ENCODE measurements at regions not wholly inside any gene's neighbourhood (a gene's known extent, or its start where the extent isn't known, plus 50 kb on each side); places are given as distances from the start of the nearest gene placed in this dataset.

DNA sequence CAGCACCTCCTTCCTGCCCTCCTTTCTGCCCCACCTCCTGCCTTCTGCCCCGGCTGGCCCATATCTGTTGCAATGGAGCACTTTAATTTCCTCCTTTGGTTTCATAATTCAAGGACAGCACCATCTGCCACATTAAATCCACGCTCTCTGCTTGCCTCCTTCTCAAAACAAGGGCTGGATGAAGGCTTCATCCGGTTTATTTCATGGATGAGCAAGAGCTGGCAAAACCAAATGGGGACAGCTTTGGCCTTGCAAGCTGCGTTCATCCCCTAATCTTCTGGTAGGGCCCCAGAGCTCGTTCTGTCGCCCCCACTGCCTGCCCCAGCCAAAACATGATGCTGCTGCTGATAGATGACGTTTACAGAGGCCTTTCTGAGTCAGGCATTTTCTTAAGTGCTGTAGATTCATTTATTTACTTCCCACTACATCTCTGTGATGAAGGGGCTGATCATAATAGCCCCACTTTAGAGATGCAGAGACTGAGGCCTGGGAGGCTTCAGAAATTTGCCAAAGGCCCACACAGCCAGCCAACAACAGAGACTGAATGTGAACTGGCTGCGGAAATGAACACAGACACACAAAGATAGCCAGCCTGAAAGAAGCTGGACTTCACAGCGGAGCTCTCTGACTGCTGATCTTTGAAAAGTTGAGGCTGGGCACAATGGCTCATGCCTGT lies 115.6 kb upstream of the CPEB4 start:
- TF ChIP-seq, protein P1, sequence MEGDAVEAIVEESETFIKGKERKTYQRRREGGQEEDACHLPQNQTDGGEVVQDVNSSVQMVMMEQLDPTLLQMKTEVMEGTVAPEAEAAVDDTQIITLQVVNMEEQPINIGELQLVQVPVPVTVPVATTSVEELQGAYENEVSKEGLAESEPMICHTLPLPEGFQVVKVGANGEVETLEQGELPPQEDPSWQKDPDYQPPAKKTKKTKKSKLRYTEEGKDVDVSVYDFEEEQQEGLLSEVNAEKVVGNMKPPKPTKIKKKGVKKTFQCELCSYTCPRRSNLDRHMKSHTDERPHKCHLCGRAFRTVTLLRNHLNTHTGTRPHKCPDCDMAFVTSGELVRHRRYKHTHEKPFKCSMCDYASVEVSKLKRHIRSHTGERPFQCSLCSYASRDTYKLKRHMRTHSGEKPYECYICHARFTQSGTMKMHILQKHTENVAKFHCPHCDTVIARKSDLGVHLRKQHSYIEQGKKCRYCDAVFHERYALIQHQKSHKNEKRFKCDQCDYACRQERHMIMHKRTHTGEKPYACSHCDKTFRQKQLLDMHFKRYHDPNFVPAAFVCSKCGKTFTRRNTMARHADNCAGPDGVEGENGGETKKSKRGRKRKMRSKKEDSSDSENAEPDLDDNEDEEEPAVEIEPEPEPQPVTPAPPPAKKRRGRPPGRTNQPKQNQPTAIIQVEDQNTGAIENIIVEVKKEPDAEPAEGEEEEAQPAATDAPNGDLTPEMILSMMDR (IDR thresholded peaks at IDR 0.05 in 2 of 3, conservative IDR thresholded peaks at IDR 0.05 in 1 of 3; ENCODE audit: insufficient read depth in 2 of 3, low read depth in 1 of 3, low read length in 3 of 3): no peak
- no peak for TF ChIP-seq POLR2A (conservative IDR thresholded peaks at IDR 0.05)
- TF ChIP-seq FOXM1 (IDR thresholded peaks at IDR 0.05; ENCODE audit: low read depth): no peak
- TF ChIP-seq FOXM1 (CRISPR knock-in tag; IDR thresholded peaks at IDR 0.05; ENCODE audit: low read depth): no peak
- TF ChIP-seq, protein P2, sequence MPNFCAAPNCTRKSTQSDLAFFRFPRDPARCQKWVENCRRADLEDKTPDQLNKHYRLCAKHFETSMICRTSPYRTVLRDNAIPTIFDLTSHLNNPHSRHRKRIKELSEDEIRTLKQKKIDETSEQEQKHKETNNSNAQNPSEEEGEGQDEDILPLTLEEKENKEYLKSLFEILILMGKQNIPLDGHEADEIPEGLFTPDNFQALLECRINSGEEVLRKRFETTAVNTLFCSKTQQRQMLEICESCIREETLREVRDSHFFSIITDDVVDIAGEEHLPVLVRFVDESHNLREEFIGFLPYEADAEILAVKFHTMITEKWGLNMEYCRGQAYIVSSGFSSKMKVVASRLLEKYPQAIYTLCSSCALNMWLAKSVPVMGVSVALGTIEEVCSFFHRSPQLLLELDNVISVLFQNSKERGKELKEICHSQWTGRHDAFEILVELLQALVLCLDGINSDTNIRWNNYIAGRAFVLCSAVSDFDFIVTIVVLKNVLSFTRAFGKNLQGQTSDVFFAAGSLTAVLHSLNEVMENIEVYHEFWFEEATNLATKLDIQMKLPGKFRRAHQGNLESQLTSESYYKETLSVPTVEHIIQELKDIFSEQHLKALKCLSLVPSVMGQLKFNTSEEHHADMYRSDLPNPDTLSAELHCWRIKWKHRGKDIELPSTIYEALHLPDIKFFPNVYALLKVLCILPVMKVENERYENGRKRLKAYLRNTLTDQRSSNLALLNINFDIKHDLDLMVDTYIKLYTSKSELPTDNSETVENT (CRISPR knock-in tag; IDR thresholded peaks at IDR 0.05): no peak
- TF ChIP-seq CSDE1 (IDR thresholded peaks at IDR 0.05): no peak
- TF ChIP-seq, protein P3, sequence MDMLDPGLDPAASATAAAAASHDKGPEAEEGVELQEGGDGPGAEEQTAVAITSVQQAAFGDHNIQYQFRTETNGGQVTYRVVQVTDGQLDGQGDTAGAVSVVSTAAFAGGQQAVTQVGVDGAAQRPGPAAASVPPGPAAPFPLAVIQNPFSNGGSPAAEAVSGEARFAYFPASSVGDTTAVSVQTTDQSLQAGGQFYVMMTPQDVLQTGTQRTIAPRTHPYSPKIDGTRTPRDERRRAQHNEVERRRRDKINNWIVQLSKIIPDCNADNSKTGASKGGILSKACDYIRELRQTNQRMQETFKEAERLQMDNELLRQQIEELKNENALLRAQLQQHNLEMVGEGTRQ (CRISPR knock-in tag; IDR thresholded peaks at IDR 0.05): no peak
- no peak for TF ChIP-seq MTF1 (CRISPR knock-in tag; IDR thresholded peaks at IDR 0.05; ENCODE audit: borderline replicate concordance)

All from K562 (cell line).